K562 (cell line): ENCODE measurements at regions not wholly inside any gene's neighbourhood (a gene's known extent, or its start where the extent isn't known, plus 50 kb on each side); places are given as distances from the start of the nearest gene placed in this dataset.

Experiments
- ATAC-seq: fragments of 200-7000 bp; cut with Tn5 transposase; 3 replicates; pipeline ENCODE4 v1.9.1; 2020; ENCODE audit warnings: moderate library complexity
- BruUV-seq: library from RNA; stranded (reverse); fragments of 400-500 nt; replicated peaks from 2 replicates; lab custom pipeline; 2021; lab: Mats Ljungman, UMichigan
- CTCF ChIA-PET: fragments of 300-600 bp; formaldehyde crosslinking; extraction: SDS; loops from one replicate; lab custom pipeline; 2021; ENCODE audit warnings: low intra/inter-chr PET ratio; lab: Yijun Ruan, JAX
- POLR2A ChIA-PET: fragments of 300-600, 350-650 bp; sonication (Branson Sonifier 250); formaldehyde crosslinking; extraction: SDS; loops from one replicate; lab custom pipeline; 2021; ENCODE audit warnings: antibody characterized with exemption, inconsistent platforms; lab: Yijun Ruan, JAX
- DNase-seq, 4 experiments: peaks; one replicate each; pipeline versions ENCODE4 v3.0.0 to v3.0.0-alpha.2; 2011 to 2018; ENCODE audit warnings: low spot score in 3 of 4, mixed read lengths in 3 of 4; ENCODE audit errors: extremely low read depth in 1 of 4
- FAIRE-seq: peaks from 2 replicates; lab custom pipeline; 2011; peaks lifted over from hg19 to GRCh38; lab: Jason Lieb, UNC
- H2AFZ ChIP-seq: 2 replicates; pipeline ENCODE4 v1.6.0; 2011; ENCODE audit warnings: low read depth, low read length, control low read depth, inconsistent platforms
- H3K27ac ChIP-seq: fragments of 200-600 bp; 3 replicates; pipeline ENCODE4 v1.8.0; 2011; ENCODE audit warnings: low read depth, mild to moderate bottlenecking, control low read depth, inconsistent platforms, low read length, moderate library complexity, mixed read lengths; ENCODE audit errors: extremely low read depth
- H3K27me3 ChIP-seq, 2 experiments: fragments of 300-600 bp in 1 of 2; 2 replicates in 1 of 2; 3 replicates in 1 of 2; pipeline versions ENCODE4 v1.6.0 to v1.8.0; 2011; ENCODE audit warnings: inconsistent platforms in 2 of 2, low read length in 2 of 2, mild to moderate bottlenecking in 1 of 2, mixed read lengths in 1 of 2, moderate library complexity in 1 of 2; ENCODE audit not compliant: control insufficient read depth in 2 of 2, insufficient read depth in 2 of 2
- H3K36me3 ChIP-seq: fragments of 300-600 bp; 3 replicates; pipeline ENCODE4 v1.8.0; 2011; ENCODE audit warnings: mild to moderate bottlenecking, low read length, inconsistent platforms; ENCODE audit not compliant: control insufficient read depth, insufficient read depth
- H3K4me1 ChIP-seq, 2 experiments: fragments of 200-600 bp in 1 of 2; replicated peaks in 1 of 2; 2 replicates in 1 of 2; 3 replicates in 1 of 2; pipeline versions ENCODE4 v1.5.1 to v1.8.0; 2011; ENCODE audit warnings: inconsistent platforms in 2 of 2, low read length in 2 of 2, mild to moderate bottlenecking in 1 of 2, mixed read lengths in 1 of 2, moderate library complexity in 1 of 2; ENCODE audit not compliant: control insufficient read depth in 2 of 2, insufficient read depth in 2 of 2
- H3K4me2 ChIP-seq: 2 replicates; pipeline ENCODE4 v1.6.1; 2011; ENCODE audit warnings: low read length, control low read depth, inconsistent platforms, mixed read lengths; ENCODE audit not compliant: insufficient read depth
- H3K4me3 ChIP-seq: fragments of 200-600 bp; sonication (generic), shearing (Covaris generic); 2 replicates; pipeline ENCODE4 v1.5.1; 2016; ENCODE audit warnings: control low read depth, inconsistent platforms
- H3K79me2 ChIP-seq: fragments of 200-600 bp; 3 replicates; pipeline ENCODE4 v1.8.0; 2011; ENCODE audit warnings: low read length, inconsistent platforms; ENCODE audit not compliant: control insufficient read depth, insufficient read depth
- H3K9ac ChIP-seq, 2 experiments: 2 replicates each; pipeline versions ENCODE4 v1.6.0 to v1.6.1; 2011; ENCODE audit warnings: low read depth in 2 of 2, low read length in 2 of 2, control low read depth in 1 of 2, inconsistent platforms in 1 of 2, mild to moderate bottlenecking in 1 of 2, mixed read lengths in 1 of 2; ENCODE audit not compliant: insufficient read depth in 1 of 2
- H3K9me1 ChIP-seq: one replicate; pipeline ENCODE4 v1.6.0; 2011; ENCODE audit warnings: inconsistent platforms, mild to moderate bottlenecking, low read length, moderate library complexity; ENCODE audit not compliant: control insufficient read depth, insufficient read depth
- H3K9me3 ChIP-seq: replicated peaks from 2 replicates; pipeline ENCODE4 v1.5.1; 2011; ENCODE audit warnings: low read depth, low read length, inconsistent platforms; ENCODE audit not compliant: control insufficient read depth, insufficient read depth
- H4K20me1 ChIP-seq: replicated peaks from 2 replicates; pipeline ENCODE4 v1.6.1; 2011; ENCODE audit warnings: low read length, inconsistent platforms, mixed read lengths; ENCODE audit not compliant: control insufficient read depth, insufficient read depth
- CREB3L1 ChIP-seq: fragments of 450-650 bp; IDR thresholded peaks from 2 replicates; pipeline ENCODE4 v1.6.1; 2014; ENCODE audit warnings: low read depth, mild to moderate bottlenecking, moderate library complexity, borderline replicate concordance
- ETV1 ChIP-seq: fragments of 450-650 bp; conservative IDR thresholded peaks from 2 replicates; pipeline ENCODE4 v1.6.1; 2016; ENCODE audit warnings: missing genetic modification characterization, control low read depth, low read depth, missing compliant biosample characterization
- GATAD2B ChIP-seq: fragments of 450-650 bp; IDR thresholded peaks from 2 replicates; pipeline ENCODE4 v1.6.1; 2017; ENCODE audit warnings: mild to moderate bottlenecking, borderline replicate concordance
- MYNN ChIP-seq, 2 experiments: sonication (generic); formaldehyde crosslinking in 1 of 2; IDR thresholded peaks; 2 replicates each; pipeline versions ENCODE4 v1.5.0 to v1.6.1; 2016 to 2020; ENCODE audit warnings: antibody characterized with exemption in 1 of 2, missing genetic modification reagents in 1 of 2
- NCOA4 ChIP-seq: fragments of 450-650 bp; IDR thresholded peaks from 2 replicates; pipeline ENCODE4 v1.6.1; 2018; ENCODE audit warnings: mild to moderate bottlenecking; ENCODE audit not compliant: partially characterized antibody
- TFAM ChIP-seq: fragments of 250-450 bp; sonication (Bioruptor Pico); conservative IDR thresholded peaks from 2 replicates; pipeline ENCODE4 v1.5.0; 2021; ENCODE audit warnings: mild to moderate bottlenecking, moderate library complexity
- ZBED1 ChIP-seq: IDR thresholded peaks from 2 replicates; pipeline ENCODE4 v1.6.1; 2014
- ZHX1 ChIP-seq: fragments of 150-350 bp; conservative IDR thresholded peaks from 2 replicates; pipeline ENCODE4 v1.6.1; 2014; ENCODE audit warnings: low read length
- ZNF175 ChIP-seq: fragments of 200-800 bp; sonication (Bioruptor generic); IDR thresholded peaks from 2 replicates; pipeline ENCODE4 v1.6.1; 2016; ENCODE audit warnings: low read depth, mild to moderate bottlenecking, missing genetic modification characterization, missing compliant biosample characterization
- ZNF217 ChIP-seq: sonication (generic); formaldehyde crosslinking; IDR thresholded peaks from 2 replicates; pipeline ENCODE4 v1.8.0; 2022; ENCODE audit warnings: mild to moderate bottlenecking, missing genetic modification reagents
- ZNF511 ChIP-seq: sonication (generic); formaldehyde crosslinking; IDR thresholded peaks from 2 replicates; pipeline ENCODE4 v1.8.0; 2022; ENCODE audit warnings: mild to moderate bottlenecking, missing genetic modification reagents
- ZSCAN29 ChIP-seq: fragments of 450-650 bp; IDR thresholded peaks from 2 replicates; pipeline ENCODE4 v1.6.1; 2017
- in situ Hi-C: fragments of 300-500 bp; cut with MboI; formaldehyde crosslinking; loops from 4 replicates; pipeline ENCODE4 v1.15.0; 2018; ENCODE audit warnings: inconsistent platforms, mixed read lengths
- intact Hi-C: fragments of 100-400 bp; cut with micrococcal nuclease; formaldehyde crosslinking; loops from 2 replicates; pipeline ENCODE4 v1.14.2; 2022

DNA sequence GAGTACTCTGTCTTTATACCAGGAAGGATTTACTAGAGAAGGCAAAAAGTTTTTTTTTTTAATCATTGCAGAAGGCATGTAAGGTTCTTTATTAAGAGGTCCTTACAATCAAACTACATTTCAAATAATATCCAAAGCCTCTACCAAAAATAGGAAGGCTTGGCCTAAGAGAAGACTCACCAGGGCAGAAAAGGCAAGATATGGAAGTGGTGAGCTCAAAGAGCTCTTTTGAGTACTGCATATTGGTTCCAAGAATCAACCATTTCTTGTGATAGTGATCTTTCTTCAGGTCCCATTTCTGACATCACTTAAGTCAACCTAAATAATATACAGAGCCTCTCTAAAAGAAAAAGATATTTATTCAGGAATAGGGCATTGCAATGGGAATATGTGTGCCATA lies 153.2 kb downstream of the FASLG start:
- TF ChIP-seq ZBED1, result no peak
- TF ChIP-seq GATAD2B, result no peak
- no peak for TF ChIP-seq CREB3L1
- no peak for TF ChIP-seq ZNF175
- TF ChIP-seq NCOA4, result no peak
- no peak for TF ChIP-seq MYNN (IDR thresholded peaks at IDR 0.05)
- TF ChIP-seq MYNN (CRISPR knock-in tag; IDR thresholded peaks at IDR 0.05), result no peak
- TF ChIP-seq TFAM (CRISPR knock-in tag), result no peak
- no peak for TF ChIP-seq ZNF511 (CRISPR knock-in tag)
- no peak for TF ChIP-seq ZHX1
- no peak for TF ChIP-seq ZNF217 (CRISPR knock-in tag)
- TF ChIP-seq ETV1 (tag), result no peak
- no peak for TF ChIP-seq ZSCAN29
- POLR2A ChIA-PET, result no interaction called here
- Histone ChIP-seq H3K27me3 (no peaks in the 10 kb centered on the region), H3K9ac (no peak overlapping the region), H3K36me3 (no peaks in the 10 kb centered on the region), H3K27ac (no peak overlapping the region), H3K4me1 (no peaks in the 10 kb centered on the region), H3K79me2 (no peaks in the 10 kb centered on the region), H3K9me1 (no peaks in the 10 kb centered on the region), H3K9me3 (no peaks in the 10 kb centered on the region), H4K20me1 (no peaks in the 10 kb centered on the region), H2AFZ (no peak overlapping the region), H3K4me2 (no peak overlapping the region), H3K4me3 (no peak overlapping the region)
- FAIRE-seq, result no peak
- CTCF ChIA-PET, result no interaction called here
- in situ Hi-C loops, result no loop called here
- intact Hi-C loops, result no loop called here
- DNase-seq, result no peak
- ATAC-seq, result no peak
- BruUV-seq, result no TSS peak
